ENCODE measurements at regions not wholly inside any gene's neighbourhood (a gene's known extent, or its start where the extent isn't known, plus 50 kb on each side); places are given as distances from the start of the nearest gene placed in this dataset.

DNA sequence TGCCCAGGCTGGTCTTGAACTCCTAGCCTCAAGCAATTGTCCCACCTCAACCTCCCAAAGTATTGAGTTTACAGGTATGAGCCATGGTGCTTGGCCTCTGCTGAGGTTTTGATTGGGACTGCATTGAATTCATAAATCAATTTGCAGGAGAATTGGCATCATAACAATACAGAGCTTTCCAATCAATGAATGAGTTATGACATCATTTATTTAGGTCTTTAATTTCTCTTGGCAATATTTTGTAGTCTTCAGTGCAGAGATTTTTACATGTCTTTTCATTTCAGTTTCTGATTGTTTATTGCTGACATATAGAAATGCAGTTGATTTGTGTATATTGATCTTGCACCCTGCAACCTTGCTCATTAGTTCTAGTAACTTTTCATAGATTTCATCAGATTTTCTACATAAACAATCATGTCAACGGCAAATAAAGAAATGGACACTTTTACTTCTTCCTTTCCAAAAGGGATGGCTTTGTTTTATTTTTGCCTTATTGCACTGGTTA lies 119.9 kb downstream of the TFCP2L1 start:
- no peak for TF ChIP-seq POLR2A (IDR thresholded peaks at IDR 0.05)
- TF ChIP-seq, protein P1, sequence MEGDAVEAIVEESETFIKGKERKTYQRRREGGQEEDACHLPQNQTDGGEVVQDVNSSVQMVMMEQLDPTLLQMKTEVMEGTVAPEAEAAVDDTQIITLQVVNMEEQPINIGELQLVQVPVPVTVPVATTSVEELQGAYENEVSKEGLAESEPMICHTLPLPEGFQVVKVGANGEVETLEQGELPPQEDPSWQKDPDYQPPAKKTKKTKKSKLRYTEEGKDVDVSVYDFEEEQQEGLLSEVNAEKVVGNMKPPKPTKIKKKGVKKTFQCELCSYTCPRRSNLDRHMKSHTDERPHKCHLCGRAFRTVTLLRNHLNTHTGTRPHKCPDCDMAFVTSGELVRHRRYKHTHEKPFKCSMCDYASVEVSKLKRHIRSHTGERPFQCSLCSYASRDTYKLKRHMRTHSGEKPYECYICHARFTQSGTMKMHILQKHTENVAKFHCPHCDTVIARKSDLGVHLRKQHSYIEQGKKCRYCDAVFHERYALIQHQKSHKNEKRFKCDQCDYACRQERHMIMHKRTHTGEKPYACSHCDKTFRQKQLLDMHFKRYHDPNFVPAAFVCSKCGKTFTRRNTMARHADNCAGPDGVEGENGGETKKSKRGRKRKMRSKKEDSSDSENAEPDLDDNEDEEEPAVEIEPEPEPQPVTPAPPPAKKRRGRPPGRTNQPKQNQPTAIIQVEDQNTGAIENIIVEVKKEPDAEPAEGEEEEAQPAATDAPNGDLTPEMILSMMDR (IDR thresholded peaks at IDR 0.05), result no peak
